GM21786 (cell line): ENCODE measurements at regions not wholly inside any gene's neighbourhood (a gene's known extent, or its start where the extent isn't known, plus 50 kb on each side); places are given as distances from the start of the nearest gene placed in this dataset.

ENCODE experiments used
- ATAC-seq: cut with Tn5 transposase; IDR thresholded peaks from one replicate; pipeline ENCODE4 v1.9.1; 2021; ENCODE audit not compliant: unreplicated experiment

DNA sequence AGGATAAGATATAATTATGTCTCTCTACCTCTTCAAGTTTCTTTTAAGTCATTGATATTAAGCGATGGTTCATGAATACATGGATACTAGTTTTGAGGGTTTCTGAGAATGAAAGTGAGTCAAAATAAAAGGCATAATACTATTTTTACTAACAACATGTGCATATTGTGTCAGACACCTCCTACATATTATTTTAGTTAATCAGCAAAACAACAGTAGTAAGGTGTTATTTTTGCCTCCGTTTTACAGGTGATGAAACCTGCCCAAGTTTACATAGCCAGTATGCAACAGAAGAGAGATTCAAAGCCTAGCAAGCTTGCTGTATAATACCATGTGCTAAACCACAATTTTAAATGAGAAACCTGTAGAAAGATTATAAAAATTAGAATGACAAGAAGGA lies 544.1 kb downstream of the EPHA5 start:
- ATAC-seq = no peak

DNA sequence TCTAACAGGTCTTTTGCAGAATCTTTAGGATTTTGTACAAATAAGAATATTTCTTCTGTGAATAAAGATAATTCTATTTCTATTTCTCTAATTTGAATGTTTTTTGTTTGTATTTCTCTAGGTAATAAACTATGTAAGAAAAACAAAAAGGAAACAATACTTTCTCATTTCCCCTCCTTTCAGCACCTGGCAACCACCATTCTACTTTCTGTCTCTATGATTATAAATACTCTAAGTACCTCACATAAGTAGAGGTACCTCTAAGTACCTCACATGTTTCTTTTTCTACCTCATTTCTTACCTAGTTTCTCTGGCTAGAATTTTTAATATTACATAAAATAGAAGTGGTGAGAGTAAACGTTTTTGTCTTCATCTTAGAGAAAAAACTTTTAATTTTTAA lies 550.0 kb downstream of the EPHA5 start:
- no peak for ATAC-seq

DNA sequence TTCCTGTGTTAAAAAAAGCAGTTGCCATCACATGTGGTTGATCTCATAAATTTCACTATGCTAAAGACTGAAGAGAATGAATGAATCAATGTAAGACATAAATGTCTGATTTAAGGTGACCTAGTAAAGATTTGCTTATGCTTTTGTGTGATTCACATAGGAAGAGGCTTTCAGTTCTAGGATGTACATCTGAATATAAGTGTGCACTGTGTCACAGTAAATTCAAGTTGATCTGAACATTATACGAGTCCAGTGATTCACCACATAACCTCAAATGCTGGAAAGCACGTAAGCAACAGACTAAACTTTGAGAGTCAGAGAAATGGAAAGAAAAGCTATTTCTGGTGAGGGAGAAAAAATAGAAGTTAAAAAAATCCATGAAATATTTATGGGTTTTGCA lies 567.9 kb downstream of the EPHA5 start:
- ATAC-seq = no peak

DNA sequence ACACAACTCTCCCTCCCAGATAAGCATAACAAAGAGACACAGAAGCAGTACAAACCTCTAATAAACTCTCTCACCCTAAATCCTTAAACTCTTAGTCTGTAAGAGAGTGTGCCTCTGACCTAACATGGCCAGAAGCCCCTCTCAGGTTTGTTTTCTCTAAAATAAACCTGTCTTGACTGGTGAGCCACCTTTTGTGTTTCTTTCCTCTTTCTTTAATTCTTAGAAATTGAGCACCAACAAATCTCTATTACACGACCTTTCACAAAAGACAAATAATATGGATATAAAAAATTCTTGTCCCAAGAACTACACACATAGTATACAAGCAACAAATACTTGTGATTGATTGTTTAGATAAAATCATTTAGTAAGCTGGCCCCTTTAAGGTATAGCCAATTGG lies 573.7 kb downstream of the EPHA5 start:
- ATAC-seq = no peak

DNA sequence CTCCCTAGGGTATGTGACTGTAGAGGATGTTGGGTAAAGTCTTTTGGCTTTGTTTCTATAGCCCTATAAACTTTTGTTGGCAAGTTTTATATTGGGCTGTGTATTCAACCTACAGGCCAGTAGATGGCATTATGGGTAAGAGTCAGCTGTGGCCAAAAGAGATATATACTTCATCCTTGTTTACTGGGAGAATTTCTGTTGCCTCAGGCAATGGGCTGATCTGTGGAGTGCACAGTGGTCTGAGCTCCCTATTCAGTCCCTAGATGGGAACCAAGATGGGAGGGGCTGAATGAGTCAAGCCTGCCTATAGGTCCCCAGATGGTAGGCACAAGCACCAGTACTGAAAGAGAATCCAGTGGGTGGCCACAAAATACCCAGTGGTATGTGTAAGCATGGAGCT lies 580.6 kb downstream of the EPHA5 start:
- ATAC-seq = no peak

DNA sequence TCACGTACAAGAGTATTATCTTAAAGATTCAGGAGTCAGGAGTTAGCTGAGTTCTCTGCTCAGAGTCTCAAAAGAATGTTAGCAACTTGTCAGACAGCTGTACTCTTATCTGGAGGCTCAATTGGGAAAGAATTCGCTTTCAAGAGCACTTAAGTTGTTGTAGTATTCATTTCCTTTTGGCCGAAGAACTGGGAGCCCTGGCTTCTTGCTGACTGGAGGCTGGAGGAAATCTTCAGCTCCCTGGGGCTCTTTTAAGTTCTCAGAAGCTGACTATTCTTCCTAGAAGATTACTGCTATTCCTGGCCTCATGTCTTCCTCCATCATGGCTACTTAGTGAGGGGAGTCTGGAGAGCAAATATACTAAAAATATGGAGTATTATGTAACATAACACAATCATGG lies 587.2 kb downstream of the EPHA5 start:
- ATAC-seq = no peak

DNA sequence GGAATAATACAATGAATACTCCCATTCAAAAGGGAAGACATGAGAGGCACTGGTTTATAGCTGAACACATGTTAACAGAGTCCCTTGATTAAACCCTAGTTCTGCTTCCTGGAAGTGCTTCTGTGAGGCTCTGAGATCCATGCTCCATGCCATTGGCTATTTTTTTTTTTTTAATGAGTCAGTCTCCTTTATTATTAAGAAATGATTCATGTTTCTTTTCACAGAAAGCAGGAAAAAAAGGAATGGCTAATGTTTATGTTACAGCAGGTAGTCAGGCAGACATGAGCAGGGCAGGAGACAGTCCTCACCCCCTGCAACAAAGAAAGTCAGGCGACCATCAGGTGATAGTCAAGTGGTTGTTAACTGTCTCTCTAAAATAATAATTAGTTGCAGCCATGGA lies 598.7 kb downstream of the EPHA5 start:
- ATAC-seq = no peak

DNA sequence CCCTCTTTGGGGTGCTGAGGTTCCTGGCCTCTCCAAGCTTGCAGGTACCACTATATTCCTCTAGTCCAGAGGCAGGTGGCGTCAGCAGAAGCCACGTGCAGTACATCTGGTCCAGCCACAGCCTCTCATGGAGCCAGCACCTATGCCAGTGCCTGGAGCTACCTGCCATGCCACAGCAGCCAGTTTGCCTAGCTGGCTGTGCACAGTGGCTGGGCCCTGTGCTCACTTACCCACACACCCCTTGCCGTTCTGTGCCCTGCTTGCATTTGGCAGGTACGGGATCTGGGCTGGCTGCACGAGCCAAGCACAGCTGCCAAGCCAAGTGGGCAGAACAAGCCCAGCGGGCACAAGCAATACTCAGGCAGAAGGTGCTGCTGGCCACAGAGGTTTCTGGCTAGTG lies 601.1 kb downstream of the EPHA5 start:
- ATAC-seq = no peak

DNA sequence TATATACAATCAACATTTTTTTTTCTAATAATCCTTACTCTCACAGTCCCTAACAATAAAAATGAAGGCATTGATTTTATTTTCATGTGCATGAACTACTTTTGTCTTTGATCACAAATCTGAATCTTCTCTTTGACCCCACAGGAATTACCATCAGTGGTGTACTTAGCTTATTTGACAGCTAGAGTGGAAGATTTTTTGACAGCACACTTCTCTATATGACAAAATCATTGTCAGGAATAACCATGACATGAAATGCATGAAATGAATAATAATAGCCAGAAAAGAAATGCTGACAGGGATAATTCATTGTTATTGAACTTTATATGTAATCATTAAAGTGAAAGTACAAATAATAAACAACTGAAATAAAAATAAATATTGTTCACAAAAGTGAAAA lies 604.2 kb downstream of the EPHA5 start:
- ATAC-seq = no peak

DNA sequence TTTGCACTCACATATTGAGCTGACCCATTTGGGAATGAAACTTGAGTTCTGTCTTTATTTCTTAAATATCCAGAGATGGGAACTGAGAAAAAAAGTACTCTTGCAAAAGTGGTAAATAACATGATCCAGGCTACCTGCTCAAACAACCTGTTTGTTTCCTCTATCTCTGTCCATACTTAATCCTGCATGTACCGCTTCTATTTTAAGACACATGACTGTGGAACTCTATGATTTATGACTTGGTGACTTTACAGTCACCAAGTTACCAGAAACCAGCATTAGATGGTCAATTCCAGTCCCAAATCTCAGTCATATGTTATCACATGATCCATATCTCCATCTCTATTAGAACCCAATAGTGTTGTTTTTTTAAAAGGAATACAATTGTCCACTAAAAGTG lies 606.7 kb downstream of the EPHA5 start:
- no peak for ATAC-seq

DNA sequence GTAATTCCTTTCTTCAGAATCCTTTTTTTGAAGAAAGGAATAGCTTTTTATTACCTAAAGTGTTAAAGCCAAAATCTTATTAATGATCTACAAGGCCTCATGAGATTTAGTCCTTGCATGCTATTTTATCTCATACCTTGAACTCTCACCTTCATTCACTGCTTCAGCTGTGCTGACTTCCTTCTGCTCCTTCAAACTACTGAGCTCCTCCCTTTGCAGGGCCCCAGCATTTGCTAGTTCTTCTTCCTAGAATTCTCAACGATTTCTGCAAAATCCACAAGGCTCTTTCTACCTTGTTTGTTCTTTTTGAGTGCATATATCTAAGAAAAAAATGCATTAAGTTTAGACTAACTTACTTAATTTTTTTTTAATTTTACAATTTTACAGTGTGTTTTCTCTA lies 619.5 kb downstream of the EPHA5 start:
- ATAC-seq = no peak

DNA sequence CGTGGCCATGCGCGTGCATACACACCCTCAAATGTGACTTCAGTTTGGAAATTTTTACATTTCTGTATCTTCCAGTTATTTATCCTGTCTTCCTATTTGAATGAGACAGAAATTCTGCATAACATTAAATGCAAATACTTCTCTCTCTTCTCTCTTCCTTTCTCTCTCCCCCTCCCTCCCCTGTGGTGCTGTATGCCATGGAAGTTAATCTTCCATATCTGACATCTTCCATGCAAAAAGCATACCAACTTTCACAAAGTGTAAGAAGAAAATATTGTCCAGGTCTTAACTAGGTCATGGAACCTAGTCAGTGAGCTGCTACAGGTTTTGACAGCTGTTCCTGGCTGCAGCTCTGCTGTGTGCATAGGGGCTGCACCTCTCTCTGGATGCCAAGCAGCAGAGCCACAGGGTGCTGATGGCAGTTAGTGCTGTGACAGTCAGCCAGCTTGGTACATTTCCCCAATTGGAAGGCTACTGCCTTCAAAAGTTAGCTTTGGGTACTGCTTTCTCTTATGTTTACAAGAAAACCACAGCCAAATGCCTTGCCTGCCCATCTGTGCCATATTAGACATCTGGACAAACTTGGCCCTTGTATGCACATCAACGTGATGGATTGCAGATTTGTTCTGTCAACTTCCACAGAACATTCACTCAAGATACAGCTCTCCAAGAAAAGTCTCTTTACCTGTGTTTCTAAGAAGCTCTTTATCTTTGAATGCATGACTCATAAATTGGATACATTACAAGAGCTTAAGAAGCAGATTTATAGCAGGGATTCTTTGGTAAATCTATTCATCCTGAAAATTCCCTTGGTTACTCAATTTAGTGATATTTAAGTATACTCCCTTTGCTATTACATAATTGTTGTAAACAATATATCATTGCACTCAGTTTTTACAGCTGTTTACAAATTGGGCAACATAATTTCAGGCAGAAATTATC lies 623.8 kb downstream of the EPHA5 start:
- ATAC-seq = no peak

DNA sequence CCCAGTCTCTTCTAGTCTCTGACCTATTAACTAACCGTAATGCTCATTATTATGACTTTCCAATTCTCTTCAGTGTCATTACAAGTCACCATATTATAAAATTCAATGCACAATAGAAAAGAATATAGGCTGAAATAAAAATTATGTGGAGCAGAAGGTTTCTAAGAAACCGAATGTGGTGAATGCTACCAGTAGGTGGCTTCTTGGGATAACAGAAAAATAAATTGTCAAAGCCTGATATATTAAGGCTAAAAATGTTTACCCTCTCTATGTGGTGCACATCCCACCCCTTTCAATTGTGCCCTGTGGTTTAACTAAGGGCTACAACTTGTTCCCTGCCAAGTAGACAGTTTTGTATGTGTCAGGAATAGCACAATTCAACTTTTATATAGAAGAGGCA lies 624.6 kb upstream of the TECRL start:
- ATAC-seq = no peak

DNA sequence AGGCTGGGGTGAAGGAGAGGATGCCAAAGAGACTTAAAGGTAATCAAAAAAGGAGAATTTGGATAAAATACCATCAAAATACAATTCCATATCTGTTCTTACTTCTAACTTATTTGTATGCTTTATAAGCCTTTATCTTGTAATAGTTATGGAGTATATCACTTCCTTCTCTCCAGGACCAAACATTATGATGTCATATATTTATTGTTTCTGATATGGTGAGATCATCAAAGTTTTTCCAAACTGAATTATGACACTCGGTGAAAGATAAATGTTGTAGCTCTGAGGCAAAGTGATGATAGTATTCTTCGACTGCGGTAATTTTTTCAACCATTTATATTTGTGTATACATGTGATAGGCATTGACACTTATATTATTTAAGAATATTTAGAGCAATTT lies 619.3 kb upstream of the TECRL start:
- no peak for ATAC-seq

DNA sequence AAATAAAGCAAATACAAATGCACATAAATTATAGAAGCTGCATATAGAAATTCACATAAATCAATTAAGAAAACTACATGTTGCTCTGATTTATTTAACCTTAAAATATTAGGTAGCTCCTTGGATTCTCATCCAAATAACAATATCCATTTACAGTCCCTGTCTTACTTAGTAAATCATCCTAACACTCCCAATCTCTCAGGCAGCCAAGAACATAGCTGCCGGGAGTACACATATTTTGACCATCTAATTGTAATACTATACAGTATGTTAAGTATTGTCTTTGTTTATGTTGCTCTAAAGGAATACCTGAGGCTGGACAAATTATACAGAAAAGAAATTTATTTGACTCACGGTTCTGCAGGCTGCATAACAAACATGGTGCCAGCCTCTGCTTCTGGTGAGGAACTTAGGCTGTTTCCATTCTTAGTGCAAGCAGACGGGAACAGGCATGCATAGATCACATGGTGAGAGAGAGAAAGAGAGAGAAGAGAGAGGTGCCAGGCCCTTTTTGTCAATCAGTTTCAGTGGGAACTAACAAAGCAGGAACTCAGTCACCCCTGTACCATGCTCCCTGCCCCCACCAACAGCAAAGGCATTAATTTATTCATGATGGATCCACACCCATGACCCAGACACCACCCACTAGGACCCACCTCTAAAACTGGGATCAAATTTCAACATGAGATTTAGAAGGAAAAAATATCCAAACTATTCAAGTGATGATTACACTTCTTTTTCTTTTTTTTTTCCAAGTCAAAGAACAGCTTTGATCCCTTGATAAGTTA lies 614.8 kb upstream of the TECRL start:
- ATAC-seq = no peak

DNA sequence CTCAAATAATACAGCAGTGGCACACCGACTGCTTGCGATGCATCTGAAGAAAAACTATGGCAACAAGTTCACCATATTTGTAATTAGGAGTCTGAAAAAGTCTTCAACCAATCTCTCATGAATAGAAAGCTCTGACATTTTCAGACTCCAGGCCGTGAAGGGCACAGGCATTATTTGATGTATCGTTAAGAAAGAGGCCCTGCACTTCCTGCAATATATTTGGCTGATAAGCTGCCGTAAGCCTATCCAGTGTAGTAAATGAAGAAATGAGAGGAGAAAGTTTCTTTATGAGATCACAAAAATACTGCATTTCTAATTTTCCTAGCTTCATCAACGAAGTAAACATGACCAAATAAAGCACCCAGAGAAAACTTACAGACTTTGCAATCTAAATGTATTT lies 613.8 kb upstream of the TECRL start:
- no peak for ATAC-seq

DNA sequence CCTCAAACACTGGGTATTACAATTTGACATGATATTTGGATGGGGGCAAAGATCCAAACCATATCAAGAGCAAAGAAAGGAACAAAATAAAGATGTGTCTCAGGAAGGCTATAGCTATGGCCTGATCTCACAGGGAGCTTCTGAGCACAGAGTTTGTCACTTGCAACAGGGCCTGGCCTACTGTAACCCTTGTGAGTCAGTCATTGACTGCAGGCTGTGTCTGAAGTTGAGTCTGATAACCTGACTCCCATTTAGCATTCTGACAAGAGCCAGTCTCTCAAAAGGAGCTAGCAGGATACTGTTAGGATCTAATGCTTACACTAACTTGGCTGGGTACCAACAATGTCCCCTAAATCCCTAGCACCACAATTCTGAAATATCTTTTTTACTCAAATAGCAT lies 612.5 kb upstream of the TECRL start:
- no peak for ATAC-seq

DNA sequence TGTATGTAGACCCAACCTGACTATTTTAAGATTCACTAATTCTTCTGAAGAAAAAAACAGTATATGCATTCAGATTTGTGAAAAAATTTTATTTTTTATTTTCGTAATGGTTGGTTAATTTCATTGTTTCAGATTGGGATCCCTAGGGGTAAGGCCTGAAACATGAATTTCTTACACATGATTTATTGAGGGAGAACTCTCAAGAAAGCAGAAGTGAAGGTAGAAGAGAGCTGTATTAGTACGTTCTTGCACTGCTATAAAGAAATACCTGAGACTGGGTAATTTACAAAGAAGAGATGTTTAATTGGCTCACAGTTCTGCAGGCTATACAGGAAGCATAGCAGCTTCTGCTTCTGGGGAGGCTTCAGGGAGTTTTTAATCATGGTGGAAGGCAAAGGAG lies 611.9 kb upstream of the TECRL start:
- ATAC-seq = no peak

DNA sequence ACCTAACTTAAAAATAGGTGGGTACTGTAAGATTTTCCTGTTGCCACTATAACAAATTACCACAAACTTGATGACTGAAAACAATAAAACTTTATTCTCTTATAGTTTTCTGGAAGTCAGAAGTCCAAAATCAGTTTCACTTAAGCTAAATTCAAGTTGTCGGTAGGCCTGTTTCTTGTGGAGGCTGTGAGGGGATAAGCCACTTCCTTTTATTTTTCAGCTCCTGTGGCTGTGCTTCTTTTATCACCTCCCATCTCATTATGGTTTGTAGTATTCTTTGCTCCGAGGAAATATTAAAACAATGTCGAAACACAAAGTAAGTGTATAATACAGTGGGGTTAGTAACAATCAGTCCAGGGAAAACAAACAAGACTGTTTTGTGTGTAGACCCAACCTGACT lies 610.5 kb upstream of the TECRL start:
- no peak for ATAC-seq

DNA sequence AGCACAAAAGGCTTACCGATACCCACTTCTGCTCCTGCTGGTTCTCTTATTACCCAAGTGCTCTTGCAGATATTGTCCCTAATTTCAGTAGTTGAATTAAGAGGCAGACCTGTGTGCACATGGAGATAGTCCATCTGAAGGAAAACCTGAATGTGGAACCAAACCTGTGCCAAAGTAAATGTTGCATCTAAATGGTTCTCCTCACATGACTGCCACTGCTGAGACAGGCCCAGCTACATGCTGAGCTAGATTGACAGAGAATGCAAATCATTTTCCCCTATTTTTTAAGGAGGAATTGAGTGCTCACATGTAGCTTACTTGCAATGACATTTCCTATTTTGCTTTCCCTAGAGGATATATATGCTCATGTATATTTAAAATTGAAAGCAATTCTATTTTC lies 609.1 kb upstream of the TECRL start:
- ATAC-seq = no peak

DNA sequence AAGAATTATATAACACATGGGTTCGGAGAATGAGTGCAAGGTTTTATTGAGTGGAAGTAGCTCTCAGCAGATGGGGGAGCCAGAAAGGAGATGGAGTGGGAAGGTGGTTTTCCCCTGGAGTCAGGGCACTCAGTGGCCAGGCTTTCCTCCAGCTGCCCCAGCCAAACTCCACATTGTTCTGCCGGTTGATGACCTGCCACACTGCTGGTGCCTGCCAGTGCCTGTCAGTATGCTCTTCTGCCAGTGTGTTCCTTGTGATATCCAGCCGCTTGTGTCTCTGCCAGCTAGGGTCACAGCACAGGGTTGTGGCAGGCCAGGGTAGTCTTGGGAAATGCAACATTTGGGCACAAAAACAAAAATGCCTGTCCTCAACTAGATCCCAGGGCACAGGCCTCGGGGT lies 604.8 kb upstream of the TECRL start:
- ATAC-seq = no peak

DNA sequence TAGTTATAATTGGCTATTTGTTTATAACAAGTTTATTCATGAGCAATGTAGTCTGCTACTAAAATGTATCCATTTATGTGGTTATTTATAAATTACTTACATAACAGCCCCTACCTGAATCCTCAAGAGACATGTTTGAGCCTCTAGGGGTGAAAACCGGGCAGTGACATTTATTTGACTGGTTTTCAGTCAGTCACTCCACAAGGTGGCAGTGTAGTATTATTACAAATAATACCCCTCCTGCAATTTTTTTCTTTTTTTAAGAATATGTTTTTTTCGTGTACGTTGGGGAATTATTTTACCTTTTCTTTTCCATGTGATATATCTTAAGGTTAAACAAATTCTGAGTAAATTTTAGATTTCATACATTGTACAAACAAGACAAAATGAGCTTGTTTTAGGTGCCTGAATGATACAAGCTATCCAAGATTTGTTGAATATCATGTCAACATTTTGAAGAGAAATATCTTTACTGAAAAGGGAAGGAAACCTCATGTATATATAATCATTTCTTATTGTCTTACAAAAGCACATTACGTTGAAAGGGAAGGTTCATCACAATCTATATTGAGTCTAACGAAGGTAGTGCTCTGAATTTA lies 598.7 kb upstream of the TECRL start:
- ATAC-seq = no peak
